Tibial nerve (tissue), 4 donors: ENCODE measurements at regions not wholly inside any gene's neighbourhood (a gene's known extent, or its start where the extent isn't known, plus 50 kb on each side); places are given as distances from the start of the nearest gene placed in this dataset.

Experiments used
- DNase-seq, 2 donors: peaks; one replicate each; pipeline ENCODE4 v3.0.0-alpha.2; 2019; ENCODE audit warnings: low spot score in 2 of 2
- H3K27ac ChIP-seq, 4 donors: fragments of 200-600 bp; sonication (generic) in 3 of 4; one replicate each; pipeline ENCODE4 v1.5.1; 2017 to 2019; ENCODE audit warnings: mild to moderate bottlenecking in 1 of 4
- H3K27me3 ChIP-seq, 2 donors: fragments of 200-600 bp; sonication (generic) in 1 of 2; one replicate each; pipeline versions ENCODE4 v1.5.1 to v1.6.0; 2017 to 2019
- H3K36me3 ChIP-seq, 3 donors: fragments of 200-600 bp; sonication (generic); one replicate each; pipeline ENCODE4 v1.5.1; 2018 to 2019
- H3K4me1 ChIP-seq, 4 donors: fragments of 200-600 bp; sonication (generic) in 3 of 4; one replicate each; pipeline ENCODE4 v1.5.1; 2017 to 2019
- H3K4me3 ChIP-seq, 4 donors: fragments of 200-600 bp; sonication (generic) in 3 of 4; one replicate each; pipeline ENCODE4 v1.5.1; 2017 to 2019; ENCODE audit warnings: mild to moderate bottlenecking in 1 of 4, moderate library complexity in 1 of 4
- H3K9me3 ChIP-seq, 4 donors: fragments of 200-600 bp; sonication (generic) in 3 of 4; one replicate each; pipeline ENCODE4 v1.5.1; 2017 to 2019
- CTCF ChIP-seq, 5 experiments: fragments of 200-600 bp in 3 of 5; fragments of 450-650 bp in 2 of 5; sonication (generic) in 3 of 5; IDR thresholded peaks; one replicate each; pipeline ENCODE4 v1.5.1; 2016 to 2019; ENCODE audit warnings: antibody characterized with exemption in 5 of 5, mild to moderate bottlenecking in 3 of 5, moderate library complexity in 2 of 5
- EP300 ChIP-seq, 2 donors: sonication (generic); formaldehyde crosslinking; IDR thresholded peaks; one replicate each; pipeline ENCODE4 v1.6.1; 2017; ENCODE audit warnings: antibody characterized with exemption in 2 of 2, mild to moderate bottlenecking in 1 of 2
- POLR2A ChIP-seq, 2 donors: fragments of 450-650 bp; IDR thresholded peaks; one replicate each; pipeline ENCODE4 v1.6.1; 2017; ENCODE audit warnings: antibody characterized with exemption in 2 of 2, mild to moderate bottlenecking in 2 of 2, moderate library complexity in 2 of 2
- WGBS, 2 donors: methylation state at CpG; one replicate each; pipeline ENCODE4 v1.1.5; 2018; 5-methylcytosine and 5-hydroxymethylcytosine counted together

GRCh38 chr5:74113196-74113540 lies 487.2 kb downstream of the ARHGEF28 start:
- no peaks in the 10 kb centered on the region for H3K27me3 ChIP-seq
- H3K27ac ChIP-seq, result no peak overlapping the region
- H3K4me1 ChIP-seq, result peaks cover 0 to 3% (median 0%) of the 10 kb centered on the region in 4 donors
- 35 to 49% methylated on average over 1 of the region's 1 CpG for WGBS, 2 donors
- no peaks in the 10 kb centered on the region for H3K9me3 ChIP-seq
- no peak for TF ChIP-seq EP300 (IDR thresholded peaks at IDR 0.05)
- DNase-seq, result no peak
- H3K4me3 ChIP-seq, result no peak overlapping the region
- no peaks in the 10 kb centered on the region for H3K36me3 ChIP-seq

- H3K27me3 ChIP-seq, result no peaks in the 10 kb centered on the region
- TF ChIP-seq CTCF (IDR thresholded peaks at IDR 0.05) (no peak), POLR2A (IDR thresholded peaks at IDR 0.05) (no peak), EP300 (IDR thresholded peaks at IDR 0.05) (no peak)
- 83 to 93% methylated on average over 2 to 3 of the region's 3 CpGs for WGBS, 2 donors
- no peak for DNase-seq
- peaks cover 0 to 9% (median 0%) of the 10 kb centered on the region in 4 donors for H3K4me1 ChIP-seq
- no peaks in the 10 kb centered on the region for H3K9me3 ChIP-seq
- H3K4me3 ChIP-seq, result no peak overlapping the region
- H3K36me3 ChIP-seq, result no peaks in the 10 kb centered on the region
- H3K27ac ChIP-seq, result no peak overlapping the region
Measured at GRCh38 chr5:74112372-74113195, 486.6 kb downstream of the ARHGEF28 start.

GRCh38 chr5:74111764-74112163 lies 485.8 kb downstream of the ARHGEF28 start:
- no peak overlapping the region for H3K27ac ChIP-seq
- no peaks in the 10 kb centered on the region for H3K9me3 ChIP-seq
- H3K4me3 ChIP-seq, result no peak overlapping the region
- no peaks in the 10 kb centered on the region for H3K27me3 ChIP-seq
- H3K4me1 ChIP-seq, result peaks cover 0 to 13% (median 0%) of the 10 kb centered on the region in 4 donors
- TF ChIP-seq POLR2A (IDR thresholded peaks at IDR 0.05) (no peak), EP300 (IDR thresholded peaks at IDR 0.05) (no peak), CTCF (IDR thresholded peaks at IDR 0.05) (no peak)
- DNase-seq, result no peak
- no peaks in the 10 kb centered on the region for H3K36me3 ChIP-seq
- 60 to 69% methylated on average over 2 of the region's 2 CpGs for WGBS, 2 donors

GRCh38 chr5:74109344-74109743 lies 483.3 kb downstream of the ARHGEF28 start:
- no peak for DNase-seq
- no peak for TF ChIP-seq EP300 (IDR thresholded peaks at IDR 0.05)
- no peak for TF ChIP-seq POLR2A (IDR thresholded peaks at IDR 0.05)
- no peak for TF ChIP-seq CTCF (IDR thresholded peaks at IDR 0.05)
- H3K4me1 ChIP-seq, result peaks cover 0 to 21% (median 0%) of the 10 kb centered on the region in 4 donors
- no peak overlapping the region for H3K4me3 ChIP-seq
- no peaks in the 10 kb centered on the region for H3K9me3 ChIP-seq
- WGBS, 2 donors, result 82 to 84% methylated on average over 4 of the region's 4 CpGs
- no peaks in the 10 kb centered on the region for H3K27me3 ChIP-seq
- no peak overlapping the region for H3K27ac ChIP-seq
- no peaks in the 10 kb centered on the region for H3K36me3 ChIP-seq

GRCh38 chr5:74107899-74108298 lies 481.9 kb downstream of the ARHGEF28 start:
- DNase-seq, result peak; percentile 15 to 64
- Histone ChIP-seq H3K27ac (peak overlapping the region in 2 of 4 donors; percentile 50 to 84), H3K36me3 (no peaks in the 10 kb centered on the region), H3K4me3 (no peak overlapping the region), H3K9me3 (no peaks in the 10 kb centered on the region), H3K27me3 (no peaks in the 10 kb centered on the region), H3K4me1 (peaks cover 0 to 21% (median 0%) of the 10 kb centered on the region in 4 donors)
- no peak for TF ChIP-seq CTCF (IDR thresholded peaks at IDR 0.05)
- peak in 1 of 2 donors; percentile 79 for TF ChIP-seq EP300 (IDR thresholded peaks at IDR 0.05)
